H1 (cell line): ENCODE measurements at regions not wholly inside any gene's neighbourhood (a gene's known extent, or its start where the extent isn't known, plus 50 kb on each side); places are given as distances from the start of the nearest gene placed in this dataset.

Experiments used
- BRCA1 ChIP-seq: IDR thresholded peaks from 2 replicates; pipeline ENCODE4 v1.6.1; 2012; ENCODE audit warnings: low read depth, low read length, improper control_type of control experiment
- RXRA ChIP-seq: IDR thresholded peaks from 2 replicates; pipeline ENCODE4 v1.6.1; 2011; ENCODE audit warnings: low read depth, mild to moderate bottlenecking, low read length, moderate library complexity; ENCODE audit not compliant: insufficient read depth
- SIN3A ChIP-seq, 2 experiments: IDR thresholded peaks in 1 of 2; conservative IDR thresholded peaks in 1 of 2; 2 replicates each; pipeline ENCODE4 v1.6.1; 2011 to 2012; ENCODE audit warnings: low read length in 2 of 2, improper control_type of control experiment in 1 of 2, low read depth in 1 of 2, mild to moderate bottlenecking in 1 of 2
- SP2 ChIP-seq: IDR thresholded peaks from 2 replicates; pipeline ENCODE4 v1.6.1; 2012; ENCODE audit warnings: mild to moderate bottlenecking, low read length, inconsistent platforms
- SUZ12 ChIP-seq: fragments of 200-600 bp; sonication (generic); IDR thresholded peaks from 2 replicates; pipeline ENCODE4 v1.6.1; 2012; ENCODE audit warnings: mild to moderate bottlenecking, inconsistent platforms, low read length, moderate library complexity, mixed read lengths
- TF ChIP-seq, protein P1 (sequence below), 3 experiments: IDR thresholded peaks; 1 replicate in 2 of 3; 2 replicates in 1 of 3; pipeline versions ENCODE4 v1.5.1 to v1.6.1; 2011; ENCODE audit warnings: low read length in 3 of 3, mild to moderate bottlenecking in 3 of 3, inconsistent platforms in 2 of 3, low read depth in 1 of 3, moderate library complexity in 1 of 3; ENCODE audit not compliant: insufficient read depth in 1 of 3; ENCODE audit errors: control extremely low read depth in 1 of 3

GRCh38 chr2:7619203-7619970 lies 702.2 kb downstream of the RNF144A start (continued):
- TF ChIP-seq, protein P1, sequence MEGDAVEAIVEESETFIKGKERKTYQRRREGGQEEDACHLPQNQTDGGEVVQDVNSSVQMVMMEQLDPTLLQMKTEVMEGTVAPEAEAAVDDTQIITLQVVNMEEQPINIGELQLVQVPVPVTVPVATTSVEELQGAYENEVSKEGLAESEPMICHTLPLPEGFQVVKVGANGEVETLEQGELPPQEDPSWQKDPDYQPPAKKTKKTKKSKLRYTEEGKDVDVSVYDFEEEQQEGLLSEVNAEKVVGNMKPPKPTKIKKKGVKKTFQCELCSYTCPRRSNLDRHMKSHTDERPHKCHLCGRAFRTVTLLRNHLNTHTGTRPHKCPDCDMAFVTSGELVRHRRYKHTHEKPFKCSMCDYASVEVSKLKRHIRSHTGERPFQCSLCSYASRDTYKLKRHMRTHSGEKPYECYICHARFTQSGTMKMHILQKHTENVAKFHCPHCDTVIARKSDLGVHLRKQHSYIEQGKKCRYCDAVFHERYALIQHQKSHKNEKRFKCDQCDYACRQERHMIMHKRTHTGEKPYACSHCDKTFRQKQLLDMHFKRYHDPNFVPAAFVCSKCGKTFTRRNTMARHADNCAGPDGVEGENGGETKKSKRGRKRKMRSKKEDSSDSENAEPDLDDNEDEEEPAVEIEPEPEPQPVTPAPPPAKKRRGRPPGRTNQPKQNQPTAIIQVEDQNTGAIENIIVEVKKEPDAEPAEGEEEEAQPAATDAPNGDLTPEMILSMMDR (IDR thresholded peaks at IDR 0.05; ENCODE audit: control extremely low read depth in 1 of 3, insufficient read depth in 1 of 3, low read depth in 1 of 3, low read length in 3 of 3), result no peak
- no peak for TF ChIP-seq SP2
- no peak for TF ChIP-seq SIN3A (conservative IDR thresholded peaks at IDR 0.05 in 1 of 2, IDR thresholded peaks at IDR 0.05 in 1 of 2; ENCODE audit: low read depth in 1 of 2, low read length in 2 of 2)
- no peak for TF ChIP-seq BRCA1
- TF ChIP-seq SUZ12, result no peak
- TF ChIP-seq RXRA, result no peak
